ENCODE measurements at regions not wholly inside any gene's neighbourhood (a gene's known extent, or its start where the extent isn't known, plus 50 kb on each side); places are given as distances from the start of the nearest gene placed in this dataset.

GRCh38 chr5:9713356-9713755, 83.2 kb upstream of the TAS2R1 start:
- Histone ChIP-seq H3K36me3 (ENCODE audit: control insufficient read depth in 4 of 4, insufficient read depth in 3 of 4, low read depth in 1 of 4, low read length in 3 of 4) (no peaks in the 10 kb centered on the region), H3K27me3 (ENCODE audit: control insufficient read depth in 4 of 4, insufficient read depth in 4 of 4, low read length in 3 of 4) (peaks cover 0 to 2% (median 0%) of the 10 kb centered on the region in 4 donors), H3K9me3 (ENCODE audit: control insufficient read depth in 4 of 4, low read length in 3 of 4) (peaks cover 0 to 3% (median 0%) of the 10 kb centered on the region in 4 donors), H3K27ac (ENCODE audit: low read depth in 1 of 2, low read length in 2 of 2) (no peak overlapping the region), H3K9ac (ENCODE audit: low read depth in 1 of 2, low read length in 2 of 2) (no peak overlapping the region), H3K4me3 (ENCODE audit: low read depth in 1 of 3, low read length in 3 of 3) (no peak overlapping the region), H3K4me1 (ENCODE audit: control insufficient read depth in 4 of 4, insufficient read depth in 4 of 4, low read length in 3 of 4) (no peaks in the 10 kb centered on the region)
- no peak for TF ChIP-seq ZBTB33 (IDR thresholded peaks at IDR 0.05)
- TF ChIP-seq FOXA1 (IDR thresholded peaks at IDR 0.05), result no peak
- TF ChIP-seq HNF4G (IDR thresholded peaks at IDR 0.05), result no peak
- 73% methylated on average over 4 of the region's 4 CpGs for WGBS
- no peak for DNase-seq (ENCODE audit: low spot score)

GRCh38 chr5:9712911-9713310, 82.8 kb upstream of the TAS2R1 start:
- H3K36me3 ChIP-seq (ENCODE audit: control insufficient read depth in 4 of 4, insufficient read depth in 3 of 4, low read depth in 1 of 4, low read length in 3 of 4), result no peaks in the 10 kb centered on the region
- WGBS, result 71% methylated on average over 8 of the region's 8 CpGs

More at GRCh38 chr5:9712911-9713310, 82.8 kb upstream of the TAS2R1 start:
- H3K4me1 ChIP-seq (ENCODE audit: control insufficient read depth in 4 of 4, insufficient read depth in 4 of 4, low read length in 3 of 4), result no peaks in the 10 kb centered on the region
- no peak for DNase-seq (ENCODE audit: low spot score)
- H3K9ac ChIP-seq (ENCODE audit: low read depth in 1 of 2, low read length in 2 of 2), result no peak overlapping the region
- H3K9me3 ChIP-seq (ENCODE audit: control insufficient read depth in 4 of 4, low read length in 3 of 4), result peaks cover 0 to 3% (median 0%) of the 10 kb centered on the region in 4 donors
- H3K4me3 ChIP-seq (ENCODE audit: low read depth in 1 of 3, low read length in 3 of 3), result no peak overlapping the region
- H3K27me3 ChIP-seq (ENCODE audit: control insufficient read depth in 4 of 4, insufficient read depth in 4 of 4, low read length in 3 of 4), result peaks cover 0 to 2% (median 0%) of the 10 kb centered on the region in 4 donors
- no peak overlapping the region for H3K27ac ChIP-seq (ENCODE audit: low read depth in 1 of 2, low read length in 2 of 2)
- TF ChIP-seq TAF1 (conservative IDR thresholded peaks at IDR 0.05) (no peak), EGR1 (IDR thresholded peaks at IDR 0.05; ENCODE audit: low read depth in 2 of 2) (no peak), FOXA1 (IDR thresholded peaks at IDR 0.05) (no peak), ATF3 (IDR thresholded peaks at IDR 0.05) (no peak), RAD21 (IDR thresholded peaks at IDR 0.05) (no peak), REST (IDR thresholded peaks at IDR 0.05) (no peak), NR2F2 (IDR thresholded peaks at IDR 0.05) (no peak), YY1 (IDR thresholded peaks at IDR 0.05) (no peak), SP1 (IDR thresholded peaks at IDR 0.05) (no peak), ZBTB33 (IDR thresholded peaks at IDR 0.05) (no peak), FOXA2 (IDR thresholded peaks at IDR 0.05) (no peak), MAX (IDR thresholded peaks at IDR 0.05) (no peak), CTCF (IDR thresholded peaks at IDR 0.05; ENCODE audit: low read depth, low read length, missing input control) (no peak), GABPA (IDR thresholded peaks at IDR 0.05 in 1 of 2, conservative IDR thresholded peaks at IDR 0.05 in 1 of 2) (no peak), HNF4A (conservative IDR thresholded peaks at IDR 0.05) (no peak), RXRA (IDR thresholded peaks at IDR 0.05) (no peak), JUND (IDR thresholded peaks at IDR 0.05) (no peak), HNF4G (IDR thresholded peaks at IDR 0.05) (no peak)
